Posterior cingulate gyrus (tissue), 11 donors: ENCODE measurements at regions not wholly inside any gene's neighbourhood (a gene's known extent, or its start where the extent isn't known, plus 50 kb on each side); places are given as distances from the start of the nearest gene placed in this dataset.
"Not testable (repeated sequence)": the region's sequence is repeated elsewhere in the genome, so short reads cannot be mapped to it uniquely, and the experiment has no call there.

Experiments used
- DNase-seq, 10 donors: peaks; one replicate each; pipeline versions ENCODE4 v3.0.0 to v3.0.0-alpha.2; 2020 to 2021; ENCODE audit warnings: mixed read lengths in 3 of 10
- intact Hi-C: fragments of 100-400 bp; cut with DNase I; formaldehyde crosslinking; loops from one replicate; pipeline ENCODE4 v1.15.1; 2023

DNA sequence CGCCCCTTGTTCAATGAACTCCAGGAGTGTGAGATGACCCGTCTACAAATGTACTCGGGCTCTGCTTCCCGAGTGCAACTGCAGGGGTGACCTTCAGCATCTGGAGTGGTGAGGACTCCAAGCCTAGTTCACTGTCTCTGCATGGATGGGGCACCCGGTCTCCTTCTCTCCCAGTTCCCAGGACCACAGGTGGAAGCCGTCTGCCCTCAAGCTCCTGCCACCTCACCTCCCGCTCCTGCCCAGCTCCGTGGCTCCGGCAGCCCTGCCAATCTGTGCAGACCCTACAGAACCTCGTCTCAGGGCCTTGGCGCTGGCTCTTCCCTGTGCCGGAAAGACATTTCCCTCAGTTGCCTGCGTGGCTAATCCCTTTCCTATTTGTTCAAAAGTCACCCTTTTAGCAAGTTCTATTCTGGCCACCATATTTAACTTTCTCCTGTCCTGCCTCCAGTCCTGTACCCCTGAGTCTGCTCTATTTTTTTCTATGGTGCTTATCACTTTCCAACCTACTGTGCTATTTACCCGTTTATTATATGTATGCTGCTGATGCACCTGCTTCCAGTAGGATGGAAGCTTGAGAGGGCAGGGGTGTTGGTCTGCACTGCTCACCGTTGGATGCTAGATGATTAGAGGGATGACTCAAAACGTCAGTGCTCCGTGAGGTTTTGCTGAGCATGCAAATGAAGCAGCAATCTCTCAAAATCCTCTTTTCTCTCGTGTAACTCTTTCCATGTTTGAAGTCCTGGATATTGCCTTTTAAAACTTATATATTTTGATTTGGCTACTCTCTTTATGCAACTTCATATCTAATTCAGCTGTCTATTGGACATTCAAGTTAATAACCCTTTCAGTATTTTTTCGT is 641.4 kb downstream of the ACTR3B start:
- DNase-seq: no peak

GRCh38 chr7:153401795-153402720 is 642.5 kb downstream of the ACTR3B start:
- DNase-seq: no peak
- intact Hi-C loops: no loop called here

More for the DNA sequence above, 641.4 kb downstream of the ACTR3B start:
- intact Hi-C loops: no loop called here

- no peak for DNase-seq
- intact Hi-C loops: no loop called here
These were observed 643.4 kb downstream of the ACTR3B start for GRCh38 chr7:153402721-153403541.

GRCh38 chr7:153404124-153404523 is 644.6 kb downstream of the ACTR3B start:
- no peak for DNase-seq
- intact Hi-C loops: no loop called here

GRCh38 chr7:153404781-153405279 is 645.3 kb downstream of the ACTR3B start:
- no peak for DNase-seq
- intact Hi-C loops: no loop called here

- intact Hi-C loops: no loop called here
These were observed 646.3 kb upstream of the DPP6 start for GRCh38 chr7:153405704-153406485.

GRCh38 chr7:153406486-153406872 is 645.7 kb upstream of the DPP6 start:
- DNase-seq: no peak
- intact Hi-C loops: no loop called here

More at GRCh38 chr7:153405704-153406485, 646.3 kb upstream of the DPP6 start:
- no peak for DNase-seq

- intact Hi-C loops: no loop called here
- DNase-seq: no peak
These were observed 644.7 kb upstream of the DPP6 start for GRCh38 chr7:153407291-153408046.

DNA sequence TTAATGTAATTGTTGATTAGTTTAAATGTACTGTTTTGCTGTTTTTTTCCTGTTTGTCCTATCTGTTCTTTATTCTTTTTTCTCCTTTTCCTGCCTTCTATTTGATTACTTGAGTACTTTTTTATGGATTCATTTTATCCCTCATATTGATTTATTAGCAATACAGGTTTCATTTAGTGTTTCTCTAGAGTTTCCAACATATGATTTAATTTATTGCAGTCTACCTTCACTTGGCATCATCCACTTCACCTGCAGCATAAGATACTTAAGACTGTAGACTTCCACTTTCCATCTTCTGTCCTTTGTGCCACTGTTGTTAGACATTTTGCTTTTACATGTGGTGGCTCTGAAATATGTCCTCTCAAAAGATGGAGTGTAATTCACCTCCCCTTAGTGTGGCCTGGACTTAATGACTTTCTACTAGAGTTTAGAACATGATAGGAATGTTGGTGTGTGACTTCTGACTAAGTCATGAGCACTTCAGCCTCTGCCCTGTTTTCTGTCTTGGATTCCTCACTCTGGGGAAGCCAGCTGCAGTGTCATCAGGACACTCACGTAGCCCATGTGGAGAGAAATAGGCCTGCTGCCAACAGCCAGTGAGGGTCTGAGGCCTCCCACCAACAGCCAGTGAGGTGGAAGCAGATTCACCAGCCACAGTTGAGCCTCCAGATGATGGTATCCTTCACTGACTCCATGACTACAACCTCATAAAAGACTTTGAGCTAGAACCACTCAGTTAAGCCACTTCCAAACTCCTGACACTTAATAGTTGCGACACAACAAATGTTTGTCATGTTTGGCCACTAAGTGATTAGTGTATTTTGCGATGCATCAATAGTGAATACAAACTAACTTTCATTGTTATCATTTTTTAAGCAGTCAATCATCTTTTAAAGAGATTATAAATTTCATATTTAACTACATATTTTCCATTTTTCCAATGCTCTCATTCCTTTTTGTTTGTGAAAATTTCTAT is 643.5 kb upstream of the DPP6 start:
- no peak for DNase-seq
- intact Hi-C loops: no loop called here

DNA sequence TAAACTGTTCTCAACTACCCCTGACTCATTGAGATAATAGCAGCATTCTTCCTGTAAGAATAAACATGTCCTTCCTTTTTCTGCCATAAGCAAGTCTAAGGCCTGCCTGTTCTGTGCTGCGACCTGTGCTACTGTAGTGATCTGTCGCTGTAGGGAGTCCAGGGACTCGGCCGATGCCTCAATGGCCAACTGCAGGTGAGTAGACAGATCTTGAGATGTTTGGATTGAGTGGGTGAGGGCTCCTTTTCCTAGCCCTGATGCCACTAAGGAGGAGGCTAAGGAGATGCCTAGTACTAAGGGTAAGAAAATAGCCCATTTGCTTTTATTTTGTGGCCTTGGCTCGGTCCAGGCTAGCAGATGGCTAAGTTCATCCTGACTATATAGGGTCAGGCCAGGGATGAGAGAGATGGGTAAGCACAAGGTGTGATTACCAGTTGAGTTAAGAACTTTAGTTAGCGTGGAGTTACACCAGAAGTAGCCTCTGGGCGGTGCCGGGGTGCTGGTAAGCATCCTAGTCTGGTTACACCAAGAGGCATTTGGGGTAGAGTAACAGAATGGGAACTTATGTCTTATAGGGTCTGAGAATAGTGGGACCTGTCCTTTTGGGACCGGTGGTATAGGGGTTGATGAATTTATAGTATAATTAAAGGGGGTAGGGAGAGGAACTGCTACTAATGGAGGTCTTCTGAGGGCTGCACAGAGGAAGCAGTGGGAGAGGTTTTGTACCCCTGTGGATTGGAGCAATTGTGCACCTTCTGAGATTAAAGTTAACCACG is 642.4 kb upstream of the DPP6 start:
- intact Hi-C loops, DNase-seq: not testable (repeated sequence)

DNA sequence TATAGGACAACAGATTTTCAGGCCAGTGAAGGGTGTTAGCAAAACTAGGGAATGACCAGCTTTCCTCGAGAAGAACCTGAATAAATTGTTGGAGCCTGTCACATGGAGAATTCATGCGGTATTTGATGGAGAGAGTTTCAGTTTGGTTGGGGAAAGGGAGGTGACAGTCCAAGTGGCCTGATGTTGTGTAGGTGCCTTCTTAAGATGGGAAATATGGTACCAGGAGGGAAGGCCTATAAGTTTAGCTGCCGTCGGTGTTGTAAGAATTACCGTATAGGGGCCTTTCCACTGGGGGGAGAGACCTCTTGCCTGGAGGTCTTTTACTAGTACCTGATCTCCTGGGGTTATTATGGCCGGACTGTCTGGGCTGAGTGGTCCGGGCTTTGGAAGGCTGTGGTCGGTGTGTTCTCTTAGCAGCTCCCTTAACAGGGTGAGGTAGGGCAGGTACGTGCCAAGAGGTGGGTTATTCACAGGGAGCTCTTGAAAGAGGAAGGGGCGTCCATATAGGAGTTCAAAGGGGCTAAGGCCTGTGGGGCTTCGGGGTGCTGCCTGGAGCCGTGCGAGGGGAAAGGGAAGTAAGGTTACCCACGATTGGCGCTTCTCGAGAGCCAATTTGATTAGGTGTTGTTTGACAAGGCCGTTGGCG is 641.1 kb upstream of the DPP6 start:
- DNase-seq, intact Hi-C loops: not testable (repeated sequence)

DNA sequence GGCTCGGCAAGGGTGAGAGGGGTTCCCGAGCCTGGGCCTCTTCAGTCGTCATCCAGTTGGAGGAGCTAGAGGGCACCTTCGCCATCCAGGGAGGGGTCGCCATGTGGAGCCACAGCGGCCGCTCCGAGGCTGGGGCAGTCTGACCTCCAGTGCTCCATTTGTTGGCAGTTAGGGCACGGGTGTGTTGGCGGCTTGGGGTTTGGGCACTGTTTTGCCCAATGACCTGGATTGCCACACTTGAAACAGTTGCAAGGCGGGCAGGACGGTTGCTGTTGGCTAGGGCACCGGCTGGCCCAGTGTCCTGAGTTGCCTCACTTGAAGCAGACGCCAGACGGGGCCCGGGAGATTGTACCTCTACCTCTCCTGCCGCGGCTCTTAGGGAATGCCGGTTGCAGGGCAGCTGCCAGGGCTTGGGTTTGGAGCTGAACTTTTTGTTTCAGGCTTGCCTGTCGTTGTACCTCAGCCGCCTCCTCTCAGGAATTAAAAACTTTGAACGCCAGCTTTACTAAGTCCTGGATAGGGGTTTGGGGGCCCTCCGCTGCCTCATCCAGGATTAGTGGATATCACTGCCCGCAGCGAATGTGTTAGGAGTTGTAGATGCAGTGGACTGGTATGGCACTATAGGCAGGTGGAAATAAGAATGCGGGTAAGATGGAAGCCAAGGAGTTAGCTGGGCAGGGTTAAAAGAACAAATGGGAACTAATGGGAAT is 639.9 kb upstream of the DPP6 start:
- intact Hi-C loops: not testable (repeated sequence)
- DNase-seq: peak in 2 of 10 donors; percentile 78 to 83

DNA sequence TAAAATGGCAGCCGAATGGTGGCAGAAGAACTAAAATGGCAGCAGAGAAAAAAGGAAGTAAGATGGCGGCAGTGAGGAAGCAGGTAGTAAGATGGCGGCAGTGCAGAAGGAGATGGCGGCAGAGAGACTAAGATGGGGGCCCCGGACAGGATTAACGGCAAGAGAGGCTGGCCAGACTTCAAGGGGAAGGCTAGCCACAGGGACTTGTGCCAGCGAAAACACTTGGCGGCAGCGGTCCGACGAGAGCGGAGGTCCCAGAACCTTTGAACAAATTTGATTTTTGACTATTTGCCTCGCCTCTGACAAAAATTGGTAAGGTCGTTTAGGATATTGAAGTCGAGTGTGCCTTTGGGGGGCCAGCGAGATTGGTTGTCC is 639.4 kb upstream of the DPP6 start:
- intact Hi-C loops, DNase-seq: not testable (repeated sequence)

DNA sequence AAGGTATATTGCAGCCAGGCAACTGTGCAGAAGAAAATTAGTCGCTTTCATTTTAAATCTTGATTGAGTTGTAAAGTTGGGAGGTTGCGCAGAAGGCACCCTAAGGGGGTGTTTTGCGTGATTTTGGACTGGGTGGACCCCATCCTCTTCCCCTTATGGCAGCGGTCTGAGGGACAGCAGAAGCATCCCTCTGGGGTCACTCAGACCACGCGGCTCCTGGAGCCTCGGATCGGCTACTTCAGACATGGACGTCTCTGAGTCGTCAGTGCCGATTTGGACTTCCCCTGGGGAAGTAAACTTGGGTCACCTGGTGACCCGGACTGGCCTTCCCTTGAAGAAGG is 639.0 kb upstream of the DPP6 start:
- no peak for DNase-seq
- intact Hi-C loops: no loop called here

- no peak for DNase-seq
- intact Hi-C loops: no loop called here
These were observed 638.5 kb upstream of the DPP6 start for GRCh38 chr7:153413540-153414287.
